HEK293T (cell line): ENCODE measurements at regions not wholly inside any gene's neighbourhood (a gene's known extent, or its start where the extent isn't known, plus 50 kb on each side); places are given as distances from the start of the nearest gene placed in this dataset.

Experiments used
- ARNT ChIP-seq: fragments of 450-650 bp; IDR thresholded peaks from 2 replicates; pipeline ENCODE4 v1.6.1; 2017; ENCODE audit warnings: mild to moderate bottlenecking
- FOXA1 ChIP-seq: fragments of 450-650 bp; IDR thresholded peaks from 2 replicates; pipeline ENCODE4 v1.6.1; 2016; ENCODE audit warnings: mild to moderate bottlenecking
- SP1 ChIP-seq: fragments of 450-650 bp; IDR thresholded peaks from 2 replicates; pipeline ENCODE4 v1.6.1; 2017

DNA sequence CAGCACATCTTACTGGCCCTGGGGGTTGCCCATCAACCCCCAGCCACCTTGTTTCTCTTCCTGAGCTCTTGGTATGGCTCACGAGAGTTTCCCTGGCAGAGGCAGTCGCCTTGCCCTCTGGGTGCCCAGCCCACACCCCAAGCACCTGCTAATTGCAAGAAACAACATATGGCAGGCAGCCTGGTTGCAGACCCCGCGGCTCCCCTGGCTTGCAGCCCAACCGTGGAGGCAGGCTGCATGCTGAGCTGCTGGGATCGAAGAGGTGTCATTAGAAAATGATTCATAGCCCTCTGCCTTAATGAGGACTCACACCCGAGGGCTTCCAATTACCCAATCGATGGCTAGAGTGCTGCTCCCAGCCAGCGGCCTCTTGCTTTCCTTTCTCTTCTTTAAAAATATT is 115.7 kb downstream of the TMEM114 start:
- TF ChIP-seq SP1 (no peak), ARNT (no peak), FOXA1 (no peak)
